H9 (cell line): ENCODE measurements at regions not wholly inside any gene's neighbourhood (a gene's known extent, or its start where the extent isn't known, plus 50 kb on each side); places are given as distances from the start of the nearest gene placed in this dataset.

ENCODE experiments used
- DNase-seq: peaks from one replicate; pipeline ENCODE4 v3.0.0-alpha.2; 2017
- H2AFZ ChIP-seq: one replicate; pipeline ENCODE4 v1.6.1; 2013; ENCODE audit warnings: mild to moderate bottlenecking, low read length, control low read depth, moderate library complexity
- H2AK5ac ChIP-seq: 2 replicates; pipeline ENCODE4 v1.6.1; 2013; ENCODE audit warnings: low read length, control low read depth, mixed read lengths; ENCODE audit not compliant: insufficient read length
- H2BK120ac ChIP-seq: one replicate; pipeline ENCODE4 v1.6.1; 2013; ENCODE audit warnings: low read depth, mild to moderate bottlenecking, low read length, control low read depth, inconsistent platforms; ENCODE audit not compliant: poor library complexity, severe bottlenecking
- H2BK12ac ChIP-seq: 2 replicates; pipeline ENCODE4 v1.6.1; 2013; ENCODE audit warnings: low read length, control low read depth, mixed read lengths, low read depth; ENCODE audit not compliant: insufficient read length
- H2BK15ac ChIP-seq: 2 replicates; pipeline ENCODE4 v1.6.1; 2013; ENCODE audit warnings: low read depth, low read length, control low read depth
- H2BK20ac ChIP-seq: one replicate; pipeline ENCODE4 v1.6.1; 2013; ENCODE audit warnings: low read depth, mild to moderate bottlenecking, low read length, control low read depth, inconsistent platforms; ENCODE audit not compliant: poor library complexity, severe bottlenecking
- H2BK5ac ChIP-seq: 2 replicates; pipeline ENCODE4 v1.6.1; 2013; ENCODE audit warnings: low read length, control low read depth, mixed read lengths; ENCODE audit not compliant: insufficient read length
- H3K14ac ChIP-seq: 2 replicates; pipeline ENCODE4 v1.6.1; 2013; ENCODE audit warnings: low read length, control low read depth; ENCODE audit not compliant: insufficient read depth
- H3K18ac ChIP-seq: 2 replicates; pipeline ENCODE4 v1.6.1; 2013; ENCODE audit warnings: low read depth, mild to moderate bottlenecking, mixed read lengths, low read length, control low read depth; ENCODE audit not compliant: insufficient read length
- H3K23ac ChIP-seq: 2 replicates; pipeline ENCODE4 v1.6.1; 2013; ENCODE audit warnings: low read length, control low read depth, mixed read lengths, low read depth; ENCODE audit not compliant: insufficient read length
- H3K23me2 ChIP-seq: 2 replicates; pipeline ENCODE4 v1.6.1; 2013; ENCODE audit warnings: low read depth, mild to moderate bottlenecking, mixed read lengths, low read length, control low read depth; ENCODE audit not compliant: insufficient read length, poor library complexity, severe bottlenecking
- H3K27ac ChIP-seq: 2 replicates; pipeline ENCODE4 v1.5.1; 2013; ENCODE audit warnings: low read length, control low read depth, mixed read lengths, low read depth; ENCODE audit not compliant: insufficient read length
- H3K27me3 ChIP-seq: 2 replicates; pipeline ENCODE4 v1.6.1; 2013; ENCODE audit warnings: low read length, control low read depth, inconsistent platforms; ENCODE audit not compliant: insufficient read depth
- H3K4ac ChIP-seq: 2 replicates; pipeline ENCODE4 v1.6.1; 2013; ENCODE audit warnings: low read depth, mild to moderate bottlenecking, control low read depth, inconsistent platforms, low read length, moderate library complexity
- H3K4me1 ChIP-seq: 2 replicates; pipeline ENCODE4 v1.6.1; 2013; ENCODE audit warnings: low read length, control low read depth, inconsistent platforms; ENCODE audit not compliant: insufficient read depth
- H3K4me2 ChIP-seq: 2 replicates; pipeline ENCODE4 v1.6.1; 2013; ENCODE audit warnings: low read length, control low read depth, mixed read lengths; ENCODE audit not compliant: insufficient read length, insufficient read depth
- H3K56ac ChIP-seq: 2 replicates; pipeline ENCODE4 v1.6.1; 2013; ENCODE audit warnings: low read depth, mild to moderate bottlenecking, mixed read lengths, low read length, control low read depth; ENCODE audit not compliant: insufficient read length
- H3K79me1 ChIP-seq: 2 replicates; pipeline ENCODE4 v1.6.1; 2013; ENCODE audit warnings: low read depth, mild to moderate bottlenecking, moderate library complexity, low read length, control low read depth, inconsistent platforms; ENCODE audit not compliant: insufficient read depth, poor library complexity, severe bottlenecking
- H3K79me2 ChIP-seq: 2 replicates; pipeline ENCODE4 v1.6.1; 2013; ENCODE audit warnings: low read length, control low read depth, inconsistent platforms; ENCODE audit not compliant: insufficient read depth
- H3K9ac ChIP-seq: 2 replicates; pipeline ENCODE4 v1.6.1; 2013; ENCODE audit warnings: low read length, control low read depth, mixed read lengths; ENCODE audit not compliant: insufficient read length; ENCODE audit errors: extremely low read depth
- H3K9me3 ChIP-seq: one replicate; pipeline ENCODE4 v1.6.1; 2013; ENCODE audit warnings: low read depth, low read length, inconsistent platforms; ENCODE audit not compliant: control insufficient read depth
- H3T11ph ChIP-seq: one replicate; pipeline ENCODE4 v1.6.1; 2013; ENCODE audit warnings: mild to moderate bottlenecking, low read length, control low read depth, inconsistent platforms
- H4K20me1 ChIP-seq: one replicate; pipeline ENCODE4 v1.6.1; 2013; ENCODE audit not compliant: control insufficient read depth, insufficient read length, insufficient read depth
- H4K5ac ChIP-seq: 2 replicates; pipeline ENCODE4 v1.6.1; 2013; ENCODE audit warnings: low read depth, mild to moderate bottlenecking, mixed read lengths, low read length, control low read depth; ENCODE audit not compliant: insufficient read length
- H4K8ac ChIP-seq: replicated peaks from 2 replicates; pipeline ENCODE4 v1.6.1; 2013; ENCODE audit warnings: low read length, control low read depth, mixed read lengths, low read depth; ENCODE audit not compliant: insufficient read length
- H4K91ac ChIP-seq: 2 replicates; pipeline ENCODE4 v1.6.1; 2013; ENCODE audit warnings: low read depth, mild to moderate bottlenecking, moderate library complexity, mixed read lengths, low read length, control low read depth; ENCODE audit not compliant: insufficient read length
- H3K27ac Mint-ChIP-seq, 3 experiments: 2 replicates in 2 of 3; 3 replicates in 1 of 3; pipeline ENCODE4 v1.8.0; 2020 to 2021; ENCODE audit warnings: mixed read lengths in 3 of 3, mild to moderate bottlenecking in 1 of 3, moderate library complexity in 1 of 3
- H3K27me3 Mint-ChIP-seq: 2 replicates; pipeline ENCODE4 v1.8.0; 2021; ENCODE audit warnings: low read depth, mild to moderate bottlenecking, moderate library complexity, mixed read lengths
- H3K36me3 Mint-ChIP-seq, 3 experiments: 2 replicates in 2 of 3; 3 replicates in 1 of 3; pipeline ENCODE4 v1.8.0; 2020 to 2021; ENCODE audit warnings: low read depth in 3 of 3, mixed read lengths in 3 of 3; ENCODE audit not compliant: insufficient read depth in 1 of 3
- H3K4me1 Mint-ChIP-seq, 2 experiments: 2 replicates each; pipeline ENCODE4 v1.8.0; 2020; ENCODE audit warnings: mixed read lengths in 2 of 2
- H3K4me3 Mint-ChIP-seq, 2 experiments: 2 replicates in 1 of 2; 3 replicates in 1 of 2; pipeline ENCODE4 v1.8.0; 2020 to 2021; ENCODE audit warnings: mild to moderate bottlenecking in 2 of 2, mixed read lengths in 2 of 2, moderate library complexity in 1 of 2
- H3K9me3 Mint-ChIP-seq, 2 experiments: 2 replicates in 1 of 2; 3 replicates in 1 of 2; pipeline ENCODE4 v1.8.0; 2020; ENCODE audit warnings: mild to moderate bottlenecking in 2 of 2, mixed read lengths in 2 of 2, moderate library complexity in 1 of 2
- WGBS: extraction: QIAGEN DNeasy Blood & Tissue Kit; methylation state at CpG from one replicate; pipeline ENCODE4 v1.1.7; 2013; ENCODE audit warnings: missing lambda C conversion rate, low lambda C conversion rate, mixed read lengths; ENCODE audit not compliant: insufficient read length; ENCODE audit errors: extremely low coverage; 5-methylcytosine and 5-hydroxymethylcytosine counted together
- TF ChIP-seq, protein P1 (sequence below): fragments of 200-600 bp; sonication (generic); conservative IDR thresholded peaks from 3 replicates; pipeline ENCODE4 v1.8.0; 2021; ENCODE audit warnings: antibody characterized with exemption, mild to moderate bottlenecking

DNA sequence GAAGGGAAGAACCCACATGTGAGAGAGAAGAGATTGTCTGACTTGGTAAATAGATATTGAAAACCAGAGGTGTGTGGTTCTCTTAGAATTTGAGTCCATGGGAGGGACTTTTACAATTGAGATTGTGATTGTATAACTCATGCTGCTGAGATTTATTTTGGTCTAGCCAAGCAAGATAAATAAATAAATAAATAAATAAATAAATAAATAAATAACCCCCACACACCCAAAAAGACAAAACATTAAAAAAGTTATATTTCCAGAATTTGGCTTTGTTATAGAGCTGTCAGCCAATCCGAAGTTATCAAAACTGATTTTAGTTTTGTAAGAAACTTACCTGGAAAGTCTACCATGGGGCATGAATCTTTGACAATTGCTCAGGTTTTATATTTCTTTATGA, 416.6 kb downstream of the ZSWIM6 start:
- Histone ChIP-seq H2AK5ac (no peak overlapping the region), H2BK20ac (no peak overlapping the region), H3K23me2 (no peaks in the 10 kb centered on the region), H3K56ac (no peak overlapping the region), H4K20me1 (no peaks in the 10 kb centered on the region), H2BK120ac (no peak overlapping the region), H2BK15ac (no peak overlapping the region), H3K79me1 (no peaks in the 10 kb centered on the region), H3K9ac (no peak overlapping the region), H2BK5ac (no peak overlapping the region), H3K4me2 (no peak overlapping the region), H2BK12ac (no peak overlapping the region), H4K91ac (no peak overlapping the region), H4K8ac (no peak overlapping the region), H3K18ac (no peak overlapping the region), H3K4me1 (no peaks in the 10 kb centered on the region), H2AFZ (no peak overlapping the region), H3K14ac (no peak overlapping the region), H3K27ac (no peak overlapping the region), H3K79me2 (no peaks in the 10 kb centered on the region), H3K23ac (no peak overlapping the region), H3K9me3 (no peaks in the 10 kb centered on the region), H4K5ac (no peak overlapping the region), H3K27me3 (no peaks in the 10 kb centered on the region), H3K4ac (no peak overlapping the region), H3T11ph (no peak overlapping the region)
- 0 out of 5 replicates have a peak, but pooled peaks cover 0 to 3% of the 10 kb centered on the region in 2 experiments for H3K9me3 Mint-ChIP-seq
- no peak overlapping the region for H3K4me3 Mint-ChIP-seq
- no CpG with 5 or more reads among the region's 1 CpG for WGBS
- H3K36me3 Mint-ChIP-seq, result peaks cover 0 to 4% (median 0%) of the 10 kb centered on the region in 3 experiments; a peak in 2 of 7 replicates
- H3K27ac Mint-ChIP-seq, result no peak overlapping the region
- TF ChIP-seq, protein P1, sequence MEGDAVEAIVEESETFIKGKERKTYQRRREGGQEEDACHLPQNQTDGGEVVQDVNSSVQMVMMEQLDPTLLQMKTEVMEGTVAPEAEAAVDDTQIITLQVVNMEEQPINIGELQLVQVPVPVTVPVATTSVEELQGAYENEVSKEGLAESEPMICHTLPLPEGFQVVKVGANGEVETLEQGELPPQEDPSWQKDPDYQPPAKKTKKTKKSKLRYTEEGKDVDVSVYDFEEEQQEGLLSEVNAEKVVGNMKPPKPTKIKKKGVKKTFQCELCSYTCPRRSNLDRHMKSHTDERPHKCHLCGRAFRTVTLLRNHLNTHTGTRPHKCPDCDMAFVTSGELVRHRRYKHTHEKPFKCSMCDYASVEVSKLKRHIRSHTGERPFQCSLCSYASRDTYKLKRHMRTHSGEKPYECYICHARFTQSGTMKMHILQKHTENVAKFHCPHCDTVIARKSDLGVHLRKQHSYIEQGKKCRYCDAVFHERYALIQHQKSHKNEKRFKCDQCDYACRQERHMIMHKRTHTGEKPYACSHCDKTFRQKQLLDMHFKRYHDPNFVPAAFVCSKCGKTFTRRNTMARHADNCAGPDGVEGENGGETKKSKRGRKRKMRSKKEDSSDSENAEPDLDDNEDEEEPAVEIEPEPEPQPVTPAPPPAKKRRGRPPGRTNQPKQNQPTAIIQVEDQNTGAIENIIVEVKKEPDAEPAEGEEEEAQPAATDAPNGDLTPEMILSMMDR, result no peak
- no peak for DNase-seq
- peaks cover 0 to 8% of the 10 kb centered on the region in 2 experiments; a peak in 1 of 4 replicates for H3K4me1 Mint-ChIP-seq
- no peaks in the 10 kb centered on the region for H3K27me3 Mint-ChIP-seq
